Activated effector memory CD4-positive, alpha-beta T cell treated with Interleukin-2 at 50 U/mL for 16 hours (primary cell): ENCODE measurements at regions not wholly inside any gene's neighbourhood (a gene's known extent, or its start where the extent isn't known, plus 50 kb on each side); places are given as distances from the start of the nearest gene placed in this dataset.
"Not testable (repeated sequence)": the region's sequence is repeated elsewhere in the genome, so short reads cannot be mapped to it uniquely, and the experiment has no call there.

ENCODE experiments used
- DNase-seq: peaks from one replicate; pipeline ENCODE4 v3.0.0-alpha.2; 2020

DNA sequence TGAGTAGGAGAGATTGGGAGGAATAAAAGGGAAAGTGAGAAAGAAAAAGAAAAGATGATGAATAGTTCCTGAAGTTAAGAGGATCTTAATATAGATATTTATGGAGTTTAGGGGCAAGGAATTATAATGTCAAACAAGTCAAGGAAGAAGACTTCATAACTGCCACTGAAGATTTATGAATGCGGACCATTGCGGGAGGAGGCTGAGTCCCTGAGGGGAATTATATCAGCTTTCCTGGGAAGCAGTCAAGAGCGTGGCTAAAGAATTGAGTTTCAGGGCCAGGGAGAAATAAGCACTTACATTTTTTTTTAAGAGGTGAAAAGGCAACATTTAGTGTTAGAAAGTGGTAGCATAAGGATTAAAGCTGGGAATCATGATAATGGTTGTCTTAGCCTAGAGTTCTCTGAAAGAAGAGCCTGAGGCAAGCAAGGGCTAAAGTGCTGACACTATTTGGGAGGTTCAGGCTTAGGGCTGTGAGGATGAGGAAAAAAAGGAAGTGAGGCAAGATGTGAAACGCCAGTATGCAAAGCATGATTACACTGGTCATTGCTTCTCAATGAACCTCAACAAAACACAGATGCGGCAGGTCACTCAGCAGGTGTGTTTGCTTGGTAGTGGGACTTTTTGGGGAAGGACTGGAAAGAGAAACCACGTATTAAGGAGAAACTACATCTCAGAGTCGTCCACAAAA is 217.1 kb downstream of the SLC4A3 start:
- no peak for DNase-seq

DNA sequence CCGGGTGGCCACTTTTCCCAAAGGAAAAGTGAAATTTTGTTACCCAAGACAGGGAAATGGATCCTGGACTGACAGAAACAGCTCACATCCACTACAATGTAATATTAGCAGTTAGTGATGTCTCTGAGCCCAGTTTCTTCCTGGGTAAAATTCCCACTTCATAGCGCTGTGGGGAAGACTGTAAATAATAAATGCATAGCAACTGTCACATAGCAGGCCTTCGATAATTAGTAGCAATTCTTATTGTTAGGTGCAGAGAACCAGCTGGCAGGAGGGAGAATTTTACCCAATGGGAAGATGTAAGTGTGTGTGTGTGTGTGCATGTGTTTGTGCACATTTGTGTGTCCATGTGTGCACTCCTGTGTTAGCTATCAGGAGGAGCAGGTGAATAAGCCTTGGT is 221.5 kb downstream of the SLC4A3 start:
- no peak for DNase-seq

DNA sequence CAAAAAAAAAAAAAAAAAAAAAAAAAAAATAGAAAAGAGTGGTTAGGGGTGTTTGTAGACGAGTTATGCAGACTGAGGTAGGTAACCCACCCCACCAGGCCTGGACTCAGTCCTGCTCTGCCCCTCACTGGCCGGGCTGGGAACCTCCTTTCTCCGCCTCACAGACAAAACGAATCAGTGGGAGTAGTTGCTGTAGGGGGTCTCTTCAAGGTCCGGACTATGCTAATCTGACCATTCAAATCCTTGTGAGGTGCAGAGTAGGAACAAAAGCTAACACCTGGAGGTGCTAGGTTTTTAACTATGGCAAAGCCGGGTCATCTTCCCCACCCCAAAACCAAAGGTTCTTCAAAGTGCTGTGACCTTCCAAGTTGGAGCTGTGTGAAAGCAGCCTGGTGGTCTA is 223.7 kb downstream of the SLC4A3 start:
- DNase-seq, result no peak

DNA sequence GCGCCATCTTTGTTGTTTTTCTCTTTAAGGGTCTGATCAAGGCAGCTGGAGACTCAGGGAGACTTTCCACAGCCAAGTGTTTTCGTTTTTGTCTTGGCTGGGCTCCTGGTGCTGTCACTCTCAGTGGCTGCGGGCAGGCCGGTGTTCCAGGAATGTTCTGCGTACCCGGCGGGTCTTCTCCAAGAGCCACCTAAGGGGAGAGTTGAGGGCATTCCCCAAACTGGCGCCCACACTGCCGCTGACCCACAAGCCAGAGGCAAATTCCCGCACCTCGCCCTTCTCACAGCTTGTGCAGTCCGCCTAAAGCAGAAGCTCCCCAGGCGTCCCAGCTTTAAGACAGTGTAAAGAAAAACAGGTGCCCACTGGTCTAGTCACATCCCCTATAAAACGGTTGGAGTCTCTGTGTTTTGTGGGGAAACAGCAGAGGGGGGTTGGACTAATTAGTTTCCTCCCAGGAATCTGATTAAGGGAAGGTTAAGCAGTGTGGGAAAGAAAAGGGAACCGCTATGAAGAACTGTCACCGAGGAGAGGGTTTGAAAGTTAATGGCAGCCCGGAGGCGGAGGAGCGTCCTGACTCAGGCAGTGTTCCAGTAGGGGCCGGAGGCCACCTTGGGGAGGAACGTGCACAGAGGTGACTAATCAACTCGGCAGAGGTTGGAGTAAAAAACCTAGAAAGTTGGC is 224.5 kb downstream of the SLC4A3 start:
- no peak for DNase-seq

DNA sequence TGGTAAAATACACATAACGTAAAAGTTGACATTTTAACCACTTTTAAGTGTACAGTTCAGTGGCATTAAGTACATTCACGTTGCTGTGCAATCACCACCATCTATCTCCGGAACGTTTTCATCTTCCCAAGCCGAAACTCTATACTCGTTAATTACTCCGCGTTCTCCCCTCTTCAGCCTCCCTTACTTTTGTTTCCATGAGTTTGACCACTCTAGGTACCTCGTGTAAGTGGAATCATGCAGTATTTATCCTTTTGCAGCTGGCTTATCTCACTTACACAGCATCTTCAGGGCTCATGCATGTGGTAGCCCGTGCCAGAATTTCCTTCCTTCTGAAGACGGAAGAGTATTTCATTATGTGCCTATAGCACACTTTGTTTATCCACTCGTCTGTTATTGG is 225.2 kb downstream of the SLC4A3 start:
- DNase-seq, result no peak

DNA sequence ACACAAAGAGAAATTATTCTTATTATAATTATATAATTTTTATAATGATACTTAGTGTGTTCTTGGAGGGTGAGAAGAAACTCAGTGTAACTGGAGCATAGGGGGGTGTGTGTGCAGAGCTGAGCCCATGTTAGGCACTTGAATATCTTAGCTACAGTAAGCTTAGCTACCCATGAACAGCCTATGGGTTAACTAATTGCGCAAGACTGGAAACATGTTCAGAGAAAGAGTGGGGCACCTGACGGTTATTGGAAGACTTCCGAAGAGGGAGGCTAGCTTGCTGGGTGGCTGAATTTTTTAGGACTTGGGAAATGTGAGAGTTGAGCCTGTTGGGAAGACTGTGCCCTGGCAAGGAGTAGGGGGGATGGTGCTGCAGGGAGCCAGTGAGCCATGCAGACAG is 229.2 kb downstream of the SLC4A3 start:
- DNase-seq, result no peak

DNA sequence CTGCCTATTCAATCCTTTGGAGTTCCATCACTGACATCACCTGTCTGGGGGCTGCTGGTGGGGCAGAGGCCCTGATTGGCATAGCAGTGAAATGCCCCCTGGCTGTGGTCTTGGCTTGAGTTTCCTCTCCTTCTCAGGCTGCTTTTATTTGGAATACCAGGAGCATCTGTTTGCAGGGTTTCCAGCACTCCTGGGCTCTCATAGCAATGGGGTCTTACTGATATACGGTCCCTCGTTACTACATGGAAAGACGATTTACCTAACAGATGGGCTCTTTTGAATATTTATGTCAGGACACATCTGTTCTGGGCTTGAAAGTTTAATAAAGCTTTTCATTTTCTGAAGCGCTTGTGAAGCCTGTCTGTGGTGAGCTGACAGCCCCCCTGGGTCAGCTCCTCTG is 230.3 kb downstream of the SLC4A3 start:
- no peak for DNase-seq

DNA sequence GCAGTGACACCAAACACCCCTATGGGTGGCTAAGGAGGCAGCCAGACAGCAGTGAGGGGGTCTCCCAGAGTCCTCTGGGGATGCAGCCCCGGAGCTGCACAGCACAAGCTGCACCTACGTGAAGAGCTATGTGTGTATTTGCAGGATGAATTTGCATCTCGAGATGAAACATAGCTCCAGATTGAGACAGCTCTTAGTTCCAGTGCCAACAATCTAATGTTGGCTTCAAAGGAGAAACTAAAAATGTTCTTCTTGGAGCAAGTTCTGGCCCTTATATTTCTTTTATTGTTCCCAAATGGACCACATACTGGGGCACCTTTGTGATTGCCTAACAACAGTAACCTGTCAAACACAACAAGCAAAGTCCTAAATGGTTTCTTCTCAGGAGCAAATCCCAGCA is 233.9 kb downstream of the SLC4A3 start:
- no peak for DNase-seq

DNA sequence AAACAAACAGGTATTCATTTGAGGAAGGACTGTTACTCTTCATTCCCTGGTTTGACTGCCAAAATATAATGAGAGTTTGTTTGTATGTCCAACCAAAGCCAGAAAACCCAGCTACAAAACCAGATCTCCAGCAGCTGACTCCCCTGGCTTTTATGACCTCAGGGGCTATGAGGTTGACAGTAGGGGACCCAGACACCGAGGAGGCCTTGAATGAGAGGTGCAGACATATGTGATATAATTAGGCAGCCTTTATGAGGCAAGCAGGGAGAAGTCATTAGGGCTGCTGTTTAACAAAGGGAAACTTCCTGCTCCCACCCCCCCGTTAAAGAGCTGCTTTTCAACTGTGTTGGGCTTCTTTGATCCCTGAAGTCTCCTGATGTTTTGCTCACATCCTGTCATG is 236.7 kb downstream of the SLC4A3 start:
- DNase-seq, result no peak

DNA sequence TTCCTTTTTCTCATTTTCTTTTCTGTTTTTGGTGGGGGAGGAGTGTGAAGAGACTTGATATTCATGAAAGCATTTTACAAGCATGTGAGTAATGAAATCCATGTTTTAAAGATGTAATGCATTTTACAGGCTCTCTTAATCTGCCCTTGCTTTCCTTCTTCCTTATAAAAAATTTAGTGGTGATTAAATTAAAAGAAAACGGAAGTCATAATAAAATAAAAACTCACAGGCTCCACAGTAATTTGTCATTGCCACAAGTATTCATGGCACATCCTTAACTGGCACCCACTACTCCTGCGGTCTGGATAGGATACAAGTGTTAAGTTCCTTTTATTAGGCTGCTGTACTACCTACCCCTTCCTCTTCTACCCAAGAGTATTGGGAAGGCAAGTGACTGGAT is 241.2 kb downstream of the SLC4A3 start:
- no peak for DNase-seq

DNA sequence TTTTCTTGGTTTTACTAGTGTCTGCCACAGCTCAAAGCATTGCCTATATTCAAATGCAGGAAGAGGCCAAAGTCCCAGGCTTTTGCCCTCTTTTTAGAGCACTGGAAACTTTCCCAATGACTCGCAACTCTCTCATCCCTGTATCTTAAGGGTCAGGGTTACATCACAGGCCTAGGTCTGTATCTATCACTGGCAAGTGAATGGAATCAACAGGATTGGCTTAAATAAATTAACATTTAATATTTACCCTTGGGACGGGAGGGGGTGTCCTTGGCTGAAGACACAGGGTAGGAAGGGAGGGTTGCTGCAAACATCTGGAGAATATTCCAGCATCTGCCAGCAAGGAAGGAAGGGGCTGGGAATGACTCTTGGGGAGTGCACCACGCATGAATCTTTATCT is 242.6 kb downstream of the SLC4A3 start:
- no peak for DNase-seq

DNA sequence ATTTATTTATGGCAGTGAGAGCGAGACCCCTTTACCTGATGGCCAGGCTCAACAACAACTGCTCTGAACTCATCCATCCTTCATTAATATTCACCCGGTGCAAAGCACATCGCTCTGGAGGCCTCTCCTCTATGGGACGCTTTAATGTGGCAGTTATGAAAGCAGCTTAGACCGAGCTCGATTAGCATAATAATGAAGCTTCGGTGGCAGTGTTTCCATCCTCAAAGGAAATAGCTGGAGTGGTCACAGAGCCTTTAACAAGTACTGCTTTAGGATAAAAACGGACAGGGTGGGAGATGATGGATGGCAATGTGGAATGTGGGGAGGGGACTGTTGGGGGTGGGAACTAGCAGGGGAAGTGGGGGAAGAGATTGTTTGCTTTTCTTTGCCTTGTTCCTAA is 243.9 kb downstream of the SLC4A3 start:
- DNase-seq, result no peak

DNA sequence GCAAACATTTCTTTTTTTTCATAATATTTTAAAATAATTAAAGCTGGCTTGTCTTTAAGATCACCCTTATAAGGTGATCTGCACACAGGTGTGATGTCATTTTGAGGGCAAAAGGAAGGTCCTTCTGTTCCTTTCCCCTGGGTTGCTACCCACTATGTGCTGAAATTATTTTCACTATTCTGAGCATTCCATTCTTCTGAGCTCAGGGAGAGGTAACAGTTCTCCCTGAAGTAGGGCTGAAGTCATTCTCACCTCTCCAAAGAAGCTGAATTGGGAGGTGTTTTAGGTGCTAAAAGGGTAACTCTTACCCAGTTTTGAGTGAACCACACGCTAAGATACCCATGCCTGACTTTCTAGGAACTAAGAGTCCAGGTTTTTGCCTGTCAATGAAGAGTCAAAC is 247.6 kb downstream of the SLC4A3 start:
- DNase-seq, result no peak

DNA sequence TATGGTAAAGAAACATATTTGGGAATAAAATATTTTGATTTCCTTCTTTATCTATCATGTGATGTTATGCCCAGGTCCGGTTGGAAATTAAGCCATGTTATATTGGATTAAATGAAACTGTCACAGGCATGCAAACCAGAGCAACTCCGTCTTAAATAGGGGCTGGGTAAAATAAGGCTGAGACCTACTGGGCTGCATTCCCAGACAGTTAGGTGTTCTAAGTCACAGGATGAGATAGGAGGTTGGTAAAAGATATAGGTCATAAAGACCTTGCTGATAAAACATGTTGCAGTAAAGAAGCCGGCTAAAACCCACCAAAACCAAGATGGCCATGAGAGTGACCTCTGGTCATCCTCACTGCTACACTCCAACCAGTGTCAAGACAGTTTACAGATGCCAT is 248.6 kb downstream of the SLC4A3 start:
- not testable (repeated sequence) for DNase-seq

DNA sequence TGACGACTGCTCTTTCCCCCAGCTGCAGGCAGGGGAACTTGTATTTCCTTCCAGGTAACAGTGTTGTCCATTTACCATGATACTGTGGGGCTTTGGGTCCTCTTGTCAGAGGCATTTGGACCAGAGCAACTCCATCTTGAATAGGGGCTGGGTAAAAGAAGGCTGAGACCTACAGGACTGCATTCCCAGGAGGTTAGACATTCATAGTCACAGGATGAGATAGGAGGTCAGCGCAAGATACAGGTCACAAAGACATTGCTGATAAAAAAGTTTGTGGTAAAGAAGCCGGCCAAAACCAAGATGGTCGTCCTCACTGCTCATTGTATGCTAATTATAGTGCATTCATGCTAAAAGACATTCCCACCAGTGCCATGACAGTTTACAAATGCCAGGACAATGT is 249.5 kb downstream of the SLC4A3 start:
- no peak for DNase-seq

DNA sequence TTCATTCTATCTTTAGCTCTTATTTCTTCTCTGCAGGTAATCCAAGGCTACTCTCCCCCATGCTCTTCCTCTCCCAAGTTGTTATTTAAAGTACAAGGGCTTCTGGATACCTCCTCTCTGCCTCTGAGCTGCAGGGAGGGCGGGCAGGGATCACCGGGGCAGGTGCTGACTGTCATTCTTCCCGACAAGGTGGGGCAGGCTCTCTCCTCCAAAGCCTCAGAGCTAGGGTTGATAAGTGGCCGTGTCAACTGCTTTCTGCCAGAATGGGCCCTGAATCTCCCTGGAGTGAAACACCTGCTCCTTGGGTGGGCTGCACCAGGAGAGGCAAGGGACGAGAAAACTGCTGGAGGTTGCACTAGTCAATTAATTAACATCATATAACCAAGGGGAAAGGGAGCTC is 250.3 kb downstream of the SLC4A3 start:
- no peak for DNase-seq

DNA sequence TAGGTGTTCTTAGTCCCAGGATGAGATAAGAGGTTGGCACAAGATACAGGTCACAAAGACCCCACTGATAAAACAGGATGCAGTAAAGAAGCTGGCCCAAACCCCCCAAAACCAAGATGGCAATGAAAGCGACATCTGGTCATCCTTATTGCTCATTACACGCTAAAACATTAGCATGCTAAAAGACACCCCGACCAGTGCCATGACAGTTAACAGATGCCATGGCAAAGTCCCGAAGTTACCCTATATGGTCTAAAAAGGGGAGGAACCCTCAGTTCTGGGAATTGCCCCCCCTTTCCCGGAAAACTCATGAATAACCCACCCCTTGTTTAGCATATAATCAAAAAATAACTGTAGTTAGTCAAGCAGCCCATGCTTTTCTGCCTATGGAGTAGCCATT is 251.1 kb downstream of the SLC4A3 start:
- no peak for DNase-seq

DNA sequence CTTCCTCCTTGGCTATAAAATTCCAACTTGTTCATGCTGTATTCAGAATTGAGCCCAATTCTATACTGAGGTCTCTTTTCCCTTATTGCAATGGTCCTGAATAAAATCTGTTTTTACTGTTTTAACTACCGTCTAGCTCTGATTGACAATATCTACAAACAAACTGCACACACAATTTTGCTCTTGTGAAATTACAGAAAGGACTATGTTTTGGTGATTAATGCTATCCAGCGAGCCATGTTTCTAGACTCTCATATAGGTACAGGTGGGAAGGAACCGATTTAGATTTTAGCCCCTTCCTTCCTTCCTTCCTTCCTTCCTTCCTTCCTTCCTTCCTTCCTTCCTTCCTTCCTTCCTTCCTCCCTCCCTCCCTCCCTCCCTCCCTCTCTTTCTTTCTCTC is 254.4 kb downstream of the SLC4A3 start:
- DNase-seq, result no peak

DNA sequence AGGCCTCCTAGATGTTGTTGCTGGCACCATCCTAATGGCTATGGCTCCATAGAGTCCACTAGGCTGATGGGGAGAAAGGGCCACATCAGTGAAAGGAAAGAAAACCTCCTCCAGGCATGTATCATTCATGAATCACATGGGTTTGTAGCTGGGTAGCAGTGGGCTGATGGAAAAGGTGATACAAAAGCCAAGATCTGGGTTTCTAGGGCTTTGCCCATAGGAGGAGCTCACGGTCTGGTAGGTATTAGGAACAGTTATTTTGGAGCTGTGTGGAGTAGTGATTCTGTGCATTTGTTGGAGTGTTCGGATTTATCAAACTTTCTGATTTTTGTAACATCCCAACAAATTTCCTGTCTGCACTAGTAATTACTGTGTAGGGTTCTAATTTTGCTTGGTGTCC is 259.2 kb downstream of the SLC4A3 start:
- no peak for DNase-seq

DNA sequence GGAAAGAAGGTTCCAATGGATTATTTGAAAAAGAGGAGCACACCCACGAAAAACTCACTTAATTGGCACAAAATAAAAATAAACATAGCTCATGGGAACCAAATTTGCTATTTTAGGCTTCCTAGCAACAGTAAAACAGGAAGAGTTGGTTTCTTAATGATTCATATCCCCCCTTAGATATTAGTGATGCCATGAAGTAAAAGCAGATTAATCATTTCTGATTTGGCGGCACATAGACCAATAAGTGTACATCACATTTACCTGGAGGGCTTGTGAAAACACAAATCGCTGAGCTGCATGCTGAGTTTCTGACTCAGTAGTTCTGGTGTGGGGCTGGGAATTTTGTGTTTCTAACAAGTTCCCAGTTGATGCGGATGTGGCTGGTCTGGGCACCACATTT is 260.4 kb downstream of the SLC4A3 start:
- no peak for DNase-seq

DNA sequence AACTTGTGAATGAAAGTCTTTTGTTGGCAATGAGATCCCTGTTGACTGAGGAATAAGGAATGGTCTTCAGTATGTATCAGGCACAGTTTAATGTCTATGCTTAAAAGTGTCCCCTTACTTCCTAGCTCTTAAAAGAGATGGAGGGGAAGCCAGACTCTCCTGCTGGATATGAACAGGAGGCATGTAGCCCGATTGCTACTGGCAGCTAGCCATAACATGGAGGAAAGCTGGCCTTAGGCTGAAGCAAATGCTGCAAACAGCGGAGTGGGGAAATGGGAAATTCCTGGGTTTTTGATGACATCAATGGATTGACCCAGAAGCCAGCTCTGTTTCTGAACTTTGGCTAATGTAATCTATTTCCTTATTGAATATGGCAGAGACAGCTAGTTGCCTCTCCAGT is 266.1 kb downstream of the SLC4A3 start:
- no peak for DNase-seq

DNA sequence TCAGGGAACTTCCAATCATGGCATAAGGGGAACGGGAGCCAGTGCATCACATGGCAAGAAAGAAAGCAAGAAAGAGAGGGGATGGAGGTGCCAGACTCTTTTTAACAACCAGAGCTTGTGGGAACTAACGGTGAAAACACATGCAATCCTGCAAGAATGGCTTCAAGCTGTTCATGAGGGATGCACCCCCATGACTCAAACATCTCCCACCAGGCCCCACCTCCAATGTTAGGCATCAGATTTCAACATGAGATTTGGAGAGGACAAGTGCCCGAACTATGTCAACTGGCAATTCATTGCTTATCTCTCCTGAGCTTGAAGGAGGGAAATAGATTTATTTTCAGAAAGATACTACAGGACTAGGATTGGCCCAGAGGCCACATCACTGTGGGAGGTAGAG is 270.0 kb downstream of the SLC4A3 start:
- no peak for DNase-seq

DNA sequence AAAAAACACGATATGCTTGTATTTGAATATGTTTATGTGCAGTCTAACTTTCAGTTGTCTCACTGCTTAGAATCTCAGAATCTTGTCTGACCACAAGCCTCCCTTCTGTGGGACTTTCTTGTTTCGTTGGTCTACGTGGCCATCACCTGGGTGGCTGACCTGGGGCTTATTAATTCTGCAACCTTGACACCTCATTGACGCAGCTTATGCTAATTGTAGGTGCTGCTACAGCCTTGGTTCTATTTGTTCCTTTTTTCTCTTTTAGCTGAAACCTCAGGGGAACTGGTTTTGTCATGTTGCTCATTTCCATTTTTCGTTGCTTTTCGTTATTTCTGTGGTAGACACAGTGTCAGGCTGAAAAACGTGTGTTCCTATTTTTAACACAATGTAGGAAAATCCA is 273.7 kb downstream of the SLC4A3 start:
- DNase-seq, result no peak

DNA sequence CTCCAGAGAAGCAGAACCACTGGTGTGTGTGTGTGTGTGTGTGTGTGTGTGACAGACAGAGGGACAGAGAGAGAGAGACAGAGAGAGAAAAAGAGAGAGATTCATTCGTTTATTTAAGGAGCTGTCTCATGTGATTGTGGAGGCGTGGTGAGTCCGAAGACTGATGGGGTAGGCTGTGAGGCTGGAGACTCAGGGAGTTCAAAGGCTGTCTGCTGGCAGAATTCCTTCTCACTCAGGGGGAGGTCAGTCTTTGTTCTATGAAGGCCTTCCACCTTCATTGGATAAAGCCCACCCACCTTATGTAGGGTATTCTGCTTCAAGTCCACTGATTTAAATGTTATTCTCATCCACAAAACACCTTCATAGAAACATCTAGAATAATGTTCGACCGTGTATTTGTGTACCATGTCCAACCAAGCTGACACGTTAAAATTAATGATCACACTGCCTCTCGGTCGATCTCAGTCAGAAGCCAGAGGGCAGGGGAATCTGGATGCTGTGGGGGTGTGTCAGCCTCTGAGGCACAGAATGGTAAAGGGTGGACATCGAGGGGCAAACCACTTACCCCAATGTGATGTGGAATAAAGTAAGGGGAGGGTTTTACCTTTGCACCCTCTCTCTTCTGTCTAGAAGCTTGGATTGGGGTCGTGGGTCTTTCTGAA is 275.6 kb downstream of the SLC4A3 start:
- no peak for DNase-seq

DNA sequence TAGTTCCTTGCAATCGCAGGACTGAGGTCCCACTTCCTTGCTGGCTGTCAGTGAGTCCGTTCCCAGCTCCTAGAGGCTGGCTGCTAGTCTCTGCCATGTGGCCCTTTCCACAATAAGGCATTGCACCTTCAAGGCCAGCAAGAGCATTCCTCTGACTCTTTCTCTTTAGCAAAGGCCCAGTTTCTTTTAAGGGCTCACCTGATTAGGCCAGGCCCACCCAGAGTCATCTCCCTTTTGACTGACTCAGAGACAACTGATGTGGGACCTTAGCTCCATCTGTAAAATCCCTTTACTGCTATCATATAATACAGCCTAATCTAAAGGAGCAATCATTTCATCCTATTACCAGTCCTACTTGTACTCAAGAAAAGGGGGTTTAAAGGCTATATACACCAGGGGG is 278.2 kb downstream of the SLC4A3 start:
- no peak for DNase-seq
